PC-9 (cell line): ENCODE measurements at regions not wholly inside any gene's neighbourhood (a gene's known extent, or its start where the extent isn't known, plus 50 kb on each side); places are given as distances from the start of the nearest gene placed in this dataset.

ENCODE experiments used
- BruUV-seq: library from RNA; stranded (reverse); fragments of 400-500 nt; replicated peaks from 2 replicates; lab custom pipeline; 2021; lab: Mats Ljungman, UMichigan
- CTCF ChIA-PET: fragments of 300-600 bp; sonication (Branson Sonifier 250); formaldehyde crosslinking; loops from one replicate; lab custom pipeline; 2022; ENCODE audit warnings: antibody characterized with exemption; lab: Charles Lee
- POLR2A ChIA-PET: fragments of 300-600 bp; sonication (Branson Sonifier 250); formaldehyde crosslinking; loops from one replicate; lab custom pipeline; 2022; ENCODE audit warnings: antibody characterized with exemption; ENCODE audit not compliant: unreplicated experiment; lab: Charles Lee
- DNase-seq, 2 experiments: peaks; one replicate each; pipeline versions ENCODE4 v3.0.0 to v3.0.0-alpha.2; 2015 to 2022; ENCODE audit warnings: mixed read lengths in 1 of 2
- H2AFZ ChIP-seq: fragments of 200-600 bp; sonication (generic); 2 replicates; pipeline ENCODE4 v1.8.1; 2017; ENCODE audit warnings: antibody characterized with exemption
- H3F3A ChIP-seq: fragments of 200-600 bp; sonication (generic); 2 replicates; pipeline ENCODE4 v1.8.1; 2017; ENCODE audit warnings: antibody characterized with exemption, mild to moderate bottlenecking, low read depth; ENCODE audit not compliant: insufficient read depth
- H3K27ac ChIP-seq: fragments of 200-600 bp; sonication (generic); 2 replicates; pipeline ENCODE4 v1.6.1; 2016; ENCODE audit warnings: mixed run types
- H3K27me3 ChIP-seq: fragments of 200-600 bp; sonication (generic); 2 replicates; pipeline ENCODE4 v1.6.1; 2016; ENCODE audit warnings: low read depth, mixed run types; ENCODE audit not compliant: insufficient read depth
- H3K36me3 ChIP-seq: fragments of 200-600 bp; sonication (generic); 2 replicates; pipeline ENCODE4 v1.6.1; 2016; ENCODE audit warnings: low read depth, mixed run types
- H3K4me1 ChIP-seq: fragments of 200-600 bp; sonication (generic); replicated peaks from 2 replicates; pipeline ENCODE4 v1.6.1; 2016; ENCODE audit warnings: mixed run types; ENCODE audit not compliant: insufficient read depth
- H3K4me2 ChIP-seq: fragments of 200-600 bp; sonication (generic); 2 replicates; pipeline ENCODE4 v1.6.1; 2017; ENCODE audit warnings: mixed run types
- H3K4me3 ChIP-seq: fragments of 200-600 bp; sonication (generic); 2 replicates; pipeline ENCODE4 v1.6.1; 2016; ENCODE audit warnings: mixed run types
- H3K79me2 ChIP-seq: fragments of 200-600 bp; sonication (generic); 2 replicates; pipeline ENCODE4 v1.6.1; 2017; ENCODE audit warnings: low read depth, mixed run types
- H3K9me2 ChIP-seq: fragments of 200-600 bp; sonication (generic); 2 replicates; pipeline ENCODE4 v1.8.1; 2017; ENCODE audit warnings: mild to moderate bottlenecking; ENCODE audit not compliant: insufficient read depth
- H3K9me3 ChIP-seq: fragments of 200-600 bp; sonication (generic); 2 replicates; pipeline ENCODE4 v1.8.1; 2016; ENCODE audit warnings: low read depth; ENCODE audit not compliant: insufficient read depth
- H4K20me1 ChIP-seq: fragments of 200-600 bp; sonication (generic); 2 replicates; pipeline ENCODE4 v1.8.1; 2017; ENCODE audit not compliant: insufficient read depth
- EZH2 ChIP-seq: fragments of 200-600 bp; sonication (generic); IDR thresholded peaks from 2 replicates; pipeline ENCODE4 v1.8.0; 2017; ENCODE audit warnings: antibody characterized with exemption, low read depth
- intact Hi-C: fragments of 100-400 bp; cut with micrococcal nuclease; formaldehyde crosslinking; loops from one replicate; pipeline ENCODE4 v1.10.0; 2022; ENCODE audit not compliant: unreplicated experiment
- TF ChIP-seq, protein P1 (sequence below): fragments of 200-600 bp; sonication (generic); conservative IDR thresholded peaks from 2 replicates; pipeline ENCODE4 v1.6.1; 2017; ENCODE audit warnings: mixed run types, antibody characterized with exemption, mild to moderate bottlenecking, moderate library complexity

- DNase-seq, result no peak
- CTCF ChIA-PET, result interaction anchor here (0.7 kb wide), 1 partner anchor 256 kb away, joined by 9 read pairs; no protein-coding TSS in a partner anchor
- intact Hi-C loops, result no loop called here
Observed at GRCh38 chr15:96583671-96584070, 253.2 kb downstream of the NR2F2 start.

GRCh38 chr15:96585484-96586386 lies 255.2 kb downstream of the NR2F2 start:
- H3K27ac ChIP-seq, result no peak overlapping the region
- no peaks in the 10 kb centered on the region for H3K79me2 ChIP-seq
- no peaks in the 10 kb centered on the region for H3K4me1 ChIP-seq
- no peaks in the 10 kb centered on the region for H3K9me2 ChIP-seq
- TF ChIP-seq, protein P1, sequence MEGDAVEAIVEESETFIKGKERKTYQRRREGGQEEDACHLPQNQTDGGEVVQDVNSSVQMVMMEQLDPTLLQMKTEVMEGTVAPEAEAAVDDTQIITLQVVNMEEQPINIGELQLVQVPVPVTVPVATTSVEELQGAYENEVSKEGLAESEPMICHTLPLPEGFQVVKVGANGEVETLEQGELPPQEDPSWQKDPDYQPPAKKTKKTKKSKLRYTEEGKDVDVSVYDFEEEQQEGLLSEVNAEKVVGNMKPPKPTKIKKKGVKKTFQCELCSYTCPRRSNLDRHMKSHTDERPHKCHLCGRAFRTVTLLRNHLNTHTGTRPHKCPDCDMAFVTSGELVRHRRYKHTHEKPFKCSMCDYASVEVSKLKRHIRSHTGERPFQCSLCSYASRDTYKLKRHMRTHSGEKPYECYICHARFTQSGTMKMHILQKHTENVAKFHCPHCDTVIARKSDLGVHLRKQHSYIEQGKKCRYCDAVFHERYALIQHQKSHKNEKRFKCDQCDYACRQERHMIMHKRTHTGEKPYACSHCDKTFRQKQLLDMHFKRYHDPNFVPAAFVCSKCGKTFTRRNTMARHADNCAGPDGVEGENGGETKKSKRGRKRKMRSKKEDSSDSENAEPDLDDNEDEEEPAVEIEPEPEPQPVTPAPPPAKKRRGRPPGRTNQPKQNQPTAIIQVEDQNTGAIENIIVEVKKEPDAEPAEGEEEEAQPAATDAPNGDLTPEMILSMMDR, result peak; percentile 37; the same call in 1 of the 2 replicates
- no peak for TF ChIP-seq EZH2
- H4K20me1 ChIP-seq, result no peaks in the 10 kb centered on the region
- intact Hi-C loops, result no loop called here
- BruUV-seq, result no TSS peak
- no peak for DNase-seq
- H2AFZ ChIP-seq, result no peak overlapping the region
- H3K36me3 ChIP-seq, result no peaks in the 10 kb centered on the region
- no peaks in the 10 kb centered on the region for H3K9me3 ChIP-seq
- H3F3A ChIP-seq, result no peaks in the 10 kb centered on the region
- no peak overlapping the region for H3K4me2 ChIP-seq
- H3K4me3 ChIP-seq, result no peak overlapping the region
- no peaks in the 10 kb centered on the region for H3K27me3 ChIP-seq
- POLR2A ChIA-PET, result no interaction called here
- CTCF ChIA-PET, result interaction anchor here (0.7 kb wide), 1 partner anchor 273 kb away, joined by 13 read pairs; no protein-coding TSS in a partner anchor

More at GRCh38 chr15:96583671-96584070, 253.2 kb downstream of the NR2F2 start:
- Histone ChIP-seq H3K9me3 (no peaks in the 10 kb centered on the region), H3K36me3 (no peaks in the 10 kb centered on the region), H3K4me1 (no peaks in the 10 kb centered on the region), H2AFZ (no peak overlapping the region), H3F3A (no peaks in the 10 kb centered on the region), H3K9me2 (no peaks in the 10 kb centered on the region), H3K4me2 (no peak overlapping the region), H3K27me3 (no peaks in the 10 kb centered on the region), H3K4me3 (no peak overlapping the region), H4K20me1 (no peaks in the 10 kb centered on the region), H3K27ac (no peak overlapping the region), H3K79me2 (no peaks in the 10 kb centered on the region)
- no TSS peak for BruUV-seq
- TF ChIP-seq, protein P1, result no peak
- TF ChIP-seq EZH2, result no peak
- POLR2A ChIA-PET, result no interaction called here

DNA sequence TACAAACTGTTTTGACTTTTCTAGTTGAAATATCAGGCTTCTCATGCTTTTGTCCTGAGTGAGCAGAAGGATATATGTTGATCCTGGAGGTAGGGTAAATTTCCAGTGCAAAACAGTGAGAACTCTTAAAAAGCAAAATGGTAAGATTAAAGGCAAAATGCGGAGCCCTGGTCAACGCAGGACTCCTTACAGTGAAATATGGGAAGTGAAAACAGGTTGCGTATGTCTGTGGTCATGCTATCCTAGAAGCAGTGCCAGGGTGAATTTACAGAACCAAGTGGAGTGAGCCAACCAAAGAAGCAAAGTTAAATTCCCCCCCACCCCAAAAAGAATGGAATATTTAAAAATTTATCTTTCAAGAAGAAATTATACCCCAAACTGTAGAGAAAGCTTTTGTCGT lies 256.4 kb downstream of the NR2F2 start:
- no peaks in the 10 kb centered on the region for H3K27me3 ChIP-seq
- H3K36me3 ChIP-seq, result no peaks in the 10 kb centered on the region
- no peak overlapping the region for H3K4me2 ChIP-seq
- H2AFZ ChIP-seq, result no peak overlapping the region
- H3K9me2 ChIP-seq, result no peaks in the 10 kb centered on the region
- no peaks in the 10 kb centered on the region for H3K79me2 ChIP-seq
- no peaks in the 10 kb centered on the region for H3K4me1 ChIP-seq
- no peaks in the 10 kb centered on the region for H4K20me1 ChIP-seq
- TF ChIP-seq, protein P1, result no peak
- no peak overlapping the region for H3K27ac ChIP-seq
- ChIA-PET CTCF (no interaction called here), POLR2A (no interaction called here)
- no TSS peak for BruUV-seq
- no peak for DNase-seq
- H3F3A ChIP-seq, result no peaks in the 10 kb centered on the region
- no peaks in the 10 kb centered on the region for H3K9me3 ChIP-seq
- intact Hi-C loops, result no loop called here
- H3K4me3 ChIP-seq, result no peak overlapping the region
